ENCODE measurements at regions not wholly inside any gene's neighbourhood (a gene's known extent, or its start where the extent isn't known, plus 50 kb on each side); places are given as distances from the start of the nearest gene placed in this dataset.
"Not testable (repeated sequence)": the region's sequence is repeated elsewhere in the genome, so short reads cannot be mapped to it uniquely, and the experiment has no call there.

DNA sequence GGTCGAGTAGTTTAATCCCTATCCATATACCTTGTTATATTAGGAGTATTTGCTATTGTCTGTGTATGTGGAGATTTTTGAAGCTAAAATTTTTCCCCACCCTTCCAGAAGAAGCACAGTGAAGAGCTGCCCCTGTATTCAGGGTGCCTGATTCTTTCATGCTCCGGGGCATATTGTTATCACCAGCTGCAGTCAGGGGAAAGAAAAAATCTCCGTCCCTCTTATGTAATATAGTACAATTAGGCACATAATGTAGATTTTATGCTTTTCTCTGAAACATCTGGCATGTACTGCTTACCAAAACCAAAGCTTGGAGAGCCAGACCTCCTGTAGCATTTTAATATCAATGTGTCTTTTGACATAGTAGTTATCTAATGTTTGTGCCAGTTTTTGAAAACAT, 214.9 kb upstream of the EDNRB start:
- no peak for DNase-seq

DNA sequence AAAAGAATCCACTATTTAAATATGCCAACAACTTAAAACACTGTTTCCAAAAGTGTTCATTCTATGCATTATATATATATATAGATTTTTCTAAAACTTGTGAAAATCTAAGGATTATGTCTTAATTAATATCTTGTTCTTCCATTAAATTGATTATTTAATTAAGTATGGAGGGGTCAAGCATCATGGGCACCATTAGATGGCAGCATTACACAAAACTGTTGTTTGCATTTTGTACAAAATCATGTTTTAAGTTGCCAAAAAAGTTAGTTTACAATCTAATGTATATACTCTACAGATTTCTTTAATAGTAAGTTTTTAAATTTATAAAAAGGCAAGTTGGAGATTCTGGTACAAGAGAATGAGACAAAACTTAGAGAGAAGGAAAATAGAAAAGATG, 213.2 kb upstream of the EDNRB start:
- no peak for DNase-seq

DNA sequence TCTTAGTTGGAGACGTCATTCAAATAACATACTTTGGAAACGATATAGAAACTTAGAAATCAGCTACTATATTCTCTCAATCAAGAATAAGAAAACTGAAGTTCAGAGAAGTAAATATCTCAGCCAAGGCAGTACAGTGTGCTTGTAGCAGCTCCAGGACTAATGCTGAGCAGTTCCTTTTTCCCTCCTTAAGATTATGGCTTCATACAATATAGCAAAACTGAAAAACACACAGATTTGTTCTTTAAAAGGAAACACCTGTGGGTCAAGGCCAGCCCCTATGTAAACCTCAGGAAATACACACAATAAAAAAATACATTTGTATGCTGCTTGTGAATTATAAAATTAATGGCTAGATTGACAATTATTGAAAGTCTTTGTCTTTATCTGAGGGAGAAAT, 212.7 kb upstream of the EDNRB start:
- DNase-seq: no peak

DNA sequence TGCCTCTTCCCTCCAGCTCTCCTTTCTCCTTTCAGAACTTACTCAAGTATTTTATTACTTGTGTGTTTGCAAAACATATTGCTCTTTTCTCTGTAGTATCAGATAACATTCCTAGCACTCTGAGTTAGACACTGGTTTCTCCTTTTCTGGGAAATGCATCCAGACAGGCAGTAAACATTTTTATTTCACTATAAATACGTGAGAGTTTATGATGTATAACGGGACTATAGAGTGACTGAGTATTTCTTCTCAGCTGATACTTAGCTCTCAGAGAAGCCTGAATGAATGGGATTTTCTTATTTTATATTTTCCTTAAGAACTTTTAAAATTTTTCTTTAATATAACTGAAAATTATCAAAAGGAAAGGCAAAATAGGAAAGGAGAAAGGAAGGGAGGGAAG, 211.2 kb upstream of the EDNRB start:
- no peak for DNase-seq

DNA sequence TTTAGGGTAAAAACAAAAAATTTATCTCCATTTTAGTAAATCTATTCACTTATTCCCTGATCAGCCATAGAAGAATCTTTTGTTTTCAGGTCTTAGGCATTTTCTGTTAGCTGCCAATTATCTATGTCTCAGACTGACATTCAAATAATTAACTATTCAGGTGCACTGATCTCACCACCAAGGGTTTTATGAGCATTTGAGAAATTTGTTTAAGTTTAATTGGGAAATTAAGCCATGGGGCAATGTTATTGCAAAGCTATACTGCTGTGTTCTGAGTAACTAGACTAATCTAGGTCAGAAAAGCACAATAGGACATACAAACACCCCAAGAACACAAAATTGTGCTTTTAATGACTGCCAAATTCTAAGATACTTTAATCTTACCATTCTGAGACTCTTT, 210.7 kb upstream of the EDNRB start:
- DNase-seq: no peak

DNA sequence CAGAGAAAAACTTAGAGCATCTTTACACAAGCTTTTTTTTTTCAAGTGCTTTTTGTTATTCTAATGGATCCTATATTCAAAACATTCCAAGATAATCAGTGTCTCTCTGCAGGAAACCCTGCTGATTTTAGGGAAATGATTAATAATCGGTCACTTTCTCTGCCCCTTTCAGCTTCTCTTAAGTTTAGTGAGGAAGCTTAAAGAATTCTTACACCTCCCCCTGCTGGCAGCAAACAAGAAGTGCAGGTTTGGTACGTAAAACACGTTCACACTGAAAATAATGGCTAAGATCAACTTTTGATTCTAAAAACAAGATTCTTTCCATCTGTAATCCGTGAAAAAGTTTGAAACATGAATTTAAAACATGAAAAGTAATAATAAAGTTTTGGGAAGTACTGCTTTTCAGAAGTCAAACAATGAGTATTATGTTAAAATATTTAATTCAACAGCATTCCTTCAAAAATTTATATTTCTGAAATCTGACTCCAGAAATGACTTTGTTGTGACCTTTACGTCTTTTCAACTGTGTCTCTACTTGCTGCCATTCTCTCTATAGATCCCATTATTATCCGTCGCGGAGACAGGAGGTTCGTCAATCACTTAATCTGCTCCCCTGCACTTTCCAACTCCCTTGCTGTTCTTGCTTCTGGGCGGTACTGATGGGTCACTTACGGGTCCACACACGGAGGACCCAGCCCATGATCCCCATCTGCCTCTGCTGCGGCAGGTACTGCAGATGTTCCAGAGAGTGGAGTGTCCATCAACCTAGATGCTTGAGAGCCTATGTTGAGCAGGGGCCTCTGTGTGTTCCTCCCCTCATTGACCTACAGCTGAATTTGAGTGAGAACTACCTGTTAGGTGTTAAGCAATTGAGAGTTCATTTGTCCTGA, 203.1 kb upstream of the EDNRB start:
- DNase-seq: no peak

DNA sequence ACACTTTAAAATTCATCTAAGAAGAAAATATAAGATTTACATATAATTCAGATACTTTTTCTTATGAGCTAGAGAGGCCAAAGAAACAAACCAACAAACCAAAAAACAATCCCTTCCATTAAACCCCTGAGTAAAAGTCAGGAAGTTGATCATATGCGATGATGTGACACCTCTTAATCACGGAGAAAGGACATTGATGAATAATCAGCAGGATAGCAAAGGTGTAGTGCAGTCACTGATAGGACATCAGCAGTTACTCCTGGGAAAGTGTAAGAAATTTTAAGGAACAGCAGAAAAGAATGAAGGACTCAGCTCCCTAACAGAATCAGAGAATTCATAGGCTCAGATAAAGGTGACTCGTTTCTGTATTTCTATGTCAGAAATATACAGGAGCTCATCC, 202.4 kb upstream of the EDNRB start:
- no peak for DNase-seq

DNA sequence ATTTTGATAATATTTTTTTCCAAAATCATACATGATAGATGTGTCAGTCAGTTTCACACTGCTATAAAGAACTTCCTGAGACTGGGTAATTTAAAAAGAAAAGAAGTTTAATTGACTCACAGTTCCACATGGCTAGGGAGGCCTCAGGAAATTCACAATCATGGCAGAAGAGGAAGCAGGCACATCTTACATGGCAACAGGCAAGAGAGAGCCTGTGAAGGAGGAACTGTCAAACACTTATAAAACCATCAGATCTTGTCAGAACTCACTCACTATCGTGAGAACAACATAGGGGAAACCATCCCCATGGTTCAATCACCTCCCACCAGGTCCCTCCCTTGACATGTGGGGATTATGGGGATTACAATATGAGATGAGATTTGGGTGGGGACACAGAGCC, 201.5 kb upstream of the EDNRB start:
- DNase-seq: not testable (repeated sequence)

DNA sequence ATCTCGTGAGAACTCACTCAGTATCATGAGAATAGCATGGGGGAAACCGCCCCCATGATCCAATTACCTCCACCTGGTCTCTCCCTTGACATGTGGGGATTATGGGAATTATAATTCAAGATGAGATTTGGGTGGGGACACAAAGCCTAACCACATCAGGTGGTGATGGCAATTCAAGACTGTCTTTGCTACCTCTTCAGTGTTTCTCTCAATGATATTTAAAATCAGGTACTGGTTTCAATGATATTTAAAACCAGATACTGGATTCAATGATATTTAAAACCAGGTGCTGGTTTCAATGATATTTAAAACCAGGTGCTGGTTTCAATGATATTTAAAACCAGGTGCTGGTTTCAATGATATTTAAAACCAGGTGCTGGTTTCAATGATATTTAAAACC, 198.4 kb upstream of the EDNRB start:
- DNase-seq: not testable (repeated sequence)

DNA sequence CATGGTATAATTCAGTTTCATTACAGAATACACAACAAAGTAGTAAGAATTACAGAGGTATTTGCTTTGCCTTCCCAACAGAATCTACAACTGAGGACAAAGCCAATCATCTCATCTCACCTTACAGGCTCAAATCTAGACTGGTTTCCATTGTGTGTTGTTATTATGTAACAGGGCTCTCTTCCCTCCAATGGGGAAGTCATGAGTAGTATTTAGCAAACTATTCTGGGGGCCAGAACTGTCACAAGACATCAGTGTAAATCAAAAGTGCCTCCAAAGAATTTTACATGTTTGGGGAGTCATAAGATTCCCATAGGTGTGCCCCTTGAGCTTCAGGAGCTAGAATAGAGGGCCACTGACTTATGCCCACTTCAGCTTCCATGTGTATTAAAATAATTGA, 187.0 kb upstream of the EDNRB start:
- no peak for DNase-seq

DNA sequence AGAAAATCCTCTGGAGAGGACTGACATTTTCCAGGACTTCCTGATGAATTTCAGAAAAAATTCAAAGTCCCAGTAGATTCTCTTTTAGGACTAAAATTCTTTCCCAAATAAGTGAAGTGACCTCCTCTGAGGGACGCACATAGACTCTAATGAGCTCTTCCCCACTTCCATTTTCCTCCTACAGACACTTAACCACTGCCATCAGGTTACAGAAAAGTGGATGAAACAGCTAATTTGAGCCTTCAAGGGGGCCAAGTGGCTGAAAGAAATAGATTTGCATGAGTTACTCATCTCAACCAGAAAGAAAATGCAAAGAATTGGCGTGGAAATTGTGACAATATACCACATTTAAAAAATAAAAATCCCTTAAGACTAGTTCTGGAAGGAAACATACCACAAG, 185.3 kb upstream of the EDNRB start:
- no peak for DNase-seq

DNA sequence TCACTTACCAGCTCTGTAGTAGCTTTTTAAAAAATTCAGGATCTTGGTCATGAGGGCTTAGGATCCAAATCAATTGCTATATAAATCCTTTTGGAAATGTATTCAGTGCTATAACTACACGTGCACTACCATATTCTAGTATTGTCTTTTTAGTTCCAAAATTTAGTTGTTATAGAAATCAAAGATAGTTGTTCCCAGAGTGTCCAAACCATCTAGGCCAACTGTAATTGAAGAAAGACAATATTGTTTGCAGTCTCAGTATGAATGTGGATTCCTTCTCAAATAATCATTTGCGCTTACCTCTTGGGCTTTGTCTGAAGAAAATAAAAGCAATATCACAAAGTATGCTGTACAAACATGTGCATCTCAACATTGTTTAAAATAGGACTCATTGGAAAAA, 184.1 kb upstream of the EDNRB start:
- DNase-seq: no peak

DNA sequence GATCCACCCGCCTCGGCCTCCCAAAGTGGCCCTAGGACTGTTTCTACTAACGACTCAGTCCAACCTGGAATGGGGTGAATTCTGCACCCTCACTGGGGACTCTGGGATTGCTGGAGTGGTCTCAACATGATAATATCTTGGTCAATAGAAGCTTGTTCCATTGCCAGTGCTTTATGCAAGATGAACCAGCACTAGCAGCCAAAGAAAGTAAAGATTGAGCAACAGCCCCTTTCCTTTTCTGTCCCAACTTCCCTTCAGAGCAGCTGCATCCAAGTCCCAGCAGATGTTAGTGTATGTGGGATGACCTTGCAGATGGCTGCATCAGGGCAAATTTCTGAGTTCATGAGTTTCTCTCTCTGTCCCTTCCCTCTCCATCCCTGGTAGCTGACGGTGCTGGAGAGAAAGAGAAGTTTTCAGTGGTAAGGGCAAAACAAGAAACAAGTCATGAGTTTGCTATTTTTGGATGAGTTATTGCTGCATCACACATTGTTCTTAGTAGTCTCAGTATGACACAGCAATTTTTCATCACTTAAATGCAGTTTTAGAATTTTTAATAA, 183.6 kb upstream of the EDNRB start:
- no peak for DNase-seq

DNA sequence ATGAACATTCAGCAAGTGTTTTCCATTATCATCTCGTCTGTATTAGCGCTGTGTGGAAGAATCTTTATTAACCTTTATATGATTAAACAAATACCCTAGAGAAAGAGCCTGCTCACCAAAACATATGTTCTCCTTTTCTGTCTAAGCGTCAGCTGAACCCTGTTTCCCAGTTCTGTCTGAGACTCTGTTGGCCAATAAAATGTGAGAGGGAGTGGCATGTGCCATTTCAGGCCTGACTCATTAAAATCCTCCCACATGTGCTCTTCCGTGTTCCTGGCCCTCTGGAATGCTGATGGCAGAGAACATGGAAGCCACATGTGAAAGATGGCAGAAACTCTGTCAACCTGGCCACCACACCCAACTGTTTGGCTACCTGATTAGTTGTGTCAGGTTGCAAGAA, 181.9 kb upstream of the EDNRB start:
- no peak for DNase-seq

DNA sequence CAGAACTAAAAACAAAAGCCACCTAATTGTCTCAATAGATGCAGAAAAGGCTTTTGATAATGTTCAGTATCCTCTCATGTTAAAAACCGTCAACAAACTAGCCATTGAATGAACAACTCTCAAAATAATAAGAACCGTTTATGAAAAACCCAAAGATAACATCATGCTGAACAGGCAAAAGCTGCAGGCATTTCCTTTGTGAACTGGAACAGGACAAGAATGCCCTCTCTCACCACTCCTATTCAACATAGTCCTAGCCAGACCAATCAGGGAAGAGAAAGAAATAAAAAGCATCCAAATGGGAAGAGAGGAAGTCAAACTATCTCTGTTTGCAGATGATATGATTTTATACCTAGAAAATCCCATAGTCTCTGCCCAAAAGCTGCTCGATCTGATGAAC, 179.6 kb upstream of the EDNRB start:
- DNase-seq: no peak

DNA sequence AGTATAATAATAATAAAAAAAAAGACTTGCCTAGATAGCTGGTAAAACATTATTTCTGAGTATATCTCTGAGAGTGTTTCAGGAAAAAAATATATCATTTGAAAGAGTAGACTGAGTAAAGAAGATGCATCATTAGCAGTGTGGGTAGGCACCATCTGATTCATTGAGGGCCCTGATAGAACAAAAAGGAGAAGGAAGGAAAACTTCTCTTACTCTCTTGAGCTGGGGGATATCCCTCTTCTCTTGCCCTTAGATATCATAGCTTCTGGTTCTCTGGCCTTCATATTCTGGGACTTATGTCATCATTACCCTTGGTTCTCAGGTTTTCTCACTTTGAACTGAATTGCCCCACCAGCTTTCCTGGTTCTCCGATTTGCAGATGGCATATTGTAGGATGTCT, 177.6 kb upstream of the EDNRB start:
- no peak for DNase-seq

DNA sequence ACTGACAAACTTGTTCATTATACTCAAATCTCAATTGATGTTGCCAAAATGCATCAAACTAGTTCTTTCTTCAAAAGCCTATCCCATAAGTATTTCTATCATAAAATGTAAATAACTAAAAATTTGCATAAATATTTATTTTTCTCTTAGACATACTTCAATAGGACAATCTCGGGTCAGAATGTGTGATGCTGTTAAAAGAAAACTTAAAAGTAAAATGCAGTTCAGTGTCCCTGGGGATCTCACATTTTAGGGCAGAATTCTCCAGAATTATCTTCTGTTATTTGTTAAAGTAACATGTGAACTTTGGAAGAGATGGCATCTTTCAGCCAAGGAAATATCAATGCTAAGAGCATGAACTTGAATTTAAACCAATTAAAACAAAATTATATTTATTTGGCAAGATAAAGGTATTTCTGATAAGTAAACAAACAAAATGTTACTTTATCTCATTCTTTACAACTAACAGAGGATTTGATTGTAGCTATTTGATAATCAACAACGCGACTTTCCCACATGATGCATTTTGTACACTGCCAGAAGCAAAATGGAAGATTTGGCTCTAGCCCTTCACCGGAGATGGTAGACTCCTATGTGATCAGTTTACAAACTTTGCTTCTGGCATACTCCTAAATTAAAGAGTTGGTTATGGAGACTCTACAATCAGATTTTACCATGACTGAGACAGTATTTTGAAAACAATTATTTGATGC, 169.5 kb upstream of the EDNRB start:
- no peak for DNase-seq

DNA sequence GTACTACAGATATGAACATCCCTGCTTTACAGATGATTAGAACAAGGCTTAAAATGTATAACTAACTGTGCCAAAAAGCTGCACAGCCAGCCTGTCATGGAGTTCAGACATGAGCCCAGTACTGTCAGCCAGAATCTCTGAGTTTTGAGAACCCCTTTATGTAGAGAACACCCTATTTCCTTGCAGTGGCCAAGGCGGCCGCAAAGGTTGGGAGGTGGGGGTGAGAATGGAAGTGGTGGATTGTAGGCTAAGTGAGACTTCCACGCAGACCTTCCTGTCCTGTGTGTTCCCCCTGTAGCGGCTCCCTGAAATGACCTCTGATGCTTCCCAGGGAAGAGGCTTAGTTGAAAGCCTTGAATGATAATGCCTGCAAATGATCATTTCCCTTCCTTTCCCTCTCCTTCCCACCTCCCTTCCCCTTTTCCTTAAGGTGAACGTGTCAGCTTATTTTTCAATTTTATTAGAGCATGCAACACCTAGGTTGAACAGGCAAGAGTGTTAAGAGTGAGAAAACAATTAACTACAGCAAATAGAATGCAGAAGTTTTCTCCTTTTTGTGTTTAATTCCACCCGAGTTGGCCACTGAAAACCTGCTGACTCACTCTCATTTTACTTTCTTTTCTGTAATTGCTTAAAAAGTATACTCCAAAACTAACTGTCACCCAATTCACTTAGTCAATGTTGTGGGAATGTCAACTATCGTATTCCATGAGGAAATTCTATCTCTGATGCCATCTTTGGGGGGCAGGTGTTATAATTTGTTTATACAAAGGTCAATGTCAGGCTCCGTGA, 167.0 kb upstream of the EDNRB start:
- DNase-seq: no peak

DNA sequence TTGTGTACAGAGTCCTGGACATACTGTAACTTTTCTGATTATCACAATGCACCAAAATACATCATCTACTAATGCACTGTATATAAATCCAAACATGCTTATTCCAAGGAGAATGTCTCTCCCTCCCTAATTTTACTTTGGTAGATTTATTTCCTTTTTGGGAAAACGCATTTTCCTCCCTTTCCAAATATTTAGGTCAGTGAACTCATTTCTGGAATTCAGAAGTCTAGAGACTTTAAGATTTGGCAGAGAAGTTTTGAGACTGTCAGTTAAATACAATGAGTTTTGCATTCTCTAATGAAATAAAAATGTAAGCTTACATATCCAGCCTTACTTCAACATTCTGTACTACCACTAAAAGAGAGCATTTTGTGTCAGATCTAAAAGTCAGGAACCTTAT, 165.8 kb upstream of the EDNRB start:
- DNase-seq: no peak

DNA sequence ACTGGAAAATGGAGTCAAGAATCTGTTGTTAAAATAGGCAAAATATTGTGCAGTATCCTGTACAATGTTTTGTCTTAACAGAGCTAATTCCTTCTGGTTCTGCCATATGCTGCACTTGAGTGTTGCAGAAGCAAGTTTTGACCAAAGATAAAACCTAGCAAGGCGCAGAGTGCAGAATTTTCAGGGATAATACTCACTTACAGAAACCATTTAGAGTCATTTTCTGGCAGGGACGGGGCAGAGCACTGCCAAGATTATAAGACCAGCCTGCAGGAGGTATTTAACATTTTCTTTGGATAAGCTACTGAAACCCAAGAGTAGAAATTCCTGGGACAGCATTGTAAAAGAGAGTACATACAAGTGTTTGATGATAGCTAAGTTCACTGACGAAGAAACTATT, 159.5 kb upstream of the EDNRB start:
- no peak for DNase-seq

DNA sequence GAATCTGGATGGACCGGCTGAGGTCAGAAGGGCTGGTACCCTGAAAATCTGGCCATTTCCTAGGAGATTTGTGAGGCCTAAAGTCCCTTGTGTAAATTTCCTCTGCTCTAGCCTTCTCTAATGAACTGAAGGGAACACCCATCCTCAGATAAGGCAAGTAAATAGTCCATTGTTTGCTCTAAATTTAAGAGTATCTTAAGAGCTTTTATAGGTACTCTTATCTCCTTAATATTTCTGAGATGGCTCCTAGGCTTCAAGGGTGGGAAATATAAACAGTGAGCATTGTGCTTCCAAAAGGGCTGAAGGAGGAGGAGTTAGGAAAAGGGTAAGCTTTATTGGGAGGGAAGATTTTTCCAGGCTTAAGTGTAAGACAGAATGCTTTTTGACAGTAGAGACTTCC, 148.7 kb upstream of the EDNRB start:
- DNase-seq: no peak

DNA sequence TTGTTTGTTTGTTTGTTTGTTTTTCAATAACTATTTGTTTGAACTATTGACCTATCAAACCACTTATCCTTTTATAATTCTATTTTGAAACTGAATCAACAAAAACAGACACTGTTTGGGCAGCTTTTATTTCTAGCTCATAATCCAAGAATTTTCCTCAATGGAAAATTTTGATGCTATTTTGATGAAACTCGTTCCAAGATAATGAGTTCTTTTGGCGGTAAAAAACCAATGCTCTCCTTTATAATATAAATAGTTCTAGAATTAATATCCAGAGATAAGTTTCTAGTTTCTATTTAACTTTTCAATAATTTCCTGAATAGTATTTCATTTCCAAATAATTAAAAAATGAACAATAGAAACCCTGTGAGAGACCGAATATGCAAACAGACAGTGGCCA, 146.5 kb upstream of the EDNRB start:
- no peak for DNase-seq

DNA sequence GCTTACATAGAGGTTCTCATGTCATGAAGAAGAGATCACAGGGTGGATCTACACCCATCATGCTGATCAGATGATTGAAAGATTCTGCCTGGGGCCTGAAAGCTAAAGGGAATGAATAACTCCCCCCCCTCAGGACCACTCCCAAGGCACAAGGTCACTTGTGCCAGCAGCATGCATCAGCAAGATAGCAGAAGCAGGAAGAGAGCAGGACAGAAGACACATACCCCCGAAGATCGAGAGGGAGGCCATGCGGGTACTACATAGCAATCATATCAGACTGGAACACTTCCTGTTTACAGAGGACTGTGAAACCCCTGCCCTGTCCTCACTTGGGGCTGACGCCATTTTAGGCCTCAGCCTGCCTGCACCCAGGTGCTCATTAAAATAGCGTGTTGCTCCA, 143.2 kb upstream of the EDNRB start:
- no peak for DNase-seq

DNA sequence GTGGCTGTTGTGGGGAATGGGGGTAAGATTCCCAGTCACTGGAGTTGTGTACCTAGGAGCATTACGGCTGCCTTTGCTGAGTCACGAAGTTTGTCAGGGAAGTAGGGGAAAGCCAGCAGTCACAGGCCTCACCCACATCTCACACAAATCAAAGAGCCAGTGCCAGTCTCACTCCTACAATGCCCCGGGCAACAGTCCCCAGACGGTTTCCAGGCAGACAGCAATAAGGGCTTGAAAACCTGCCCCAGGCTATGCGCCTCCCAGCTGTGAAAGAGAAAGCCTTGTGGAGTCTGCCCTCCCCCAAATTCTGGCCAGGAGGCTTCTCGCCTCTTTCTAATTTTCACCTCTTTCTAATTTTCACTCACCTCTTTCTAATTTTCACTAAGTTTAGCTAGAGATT, 142.3 kb upstream of the EDNRB start:
- DNase-seq: no peak
